SK-N-MC (cell line): ENCODE measurements at regions not wholly inside any gene's neighbourhood (a gene's known extent, or its start where the extent isn't known, plus 50 kb on each side); places are given as distances from the start of the nearest gene placed in this dataset.

Experiments used
- EZH2 ChIP-seq: fragments of 200-600 bp; sonication (generic); IDR thresholded peaks from one replicate; pipeline ENCODE4 v1.6.1; 2017; ENCODE audit warnings: antibody characterized with exemption
- FOXP2 ChIP-seq: optimal IDR thresholded peaks from 2 replicates; pipeline ENCODE3; 2011; ENCODE audit warnings: mild to moderate bottlenecking, moderate library complexity; ENCODE audit not compliant: insufficient read depth; ENCODE audit errors: extremely low read length, control extremely low read depth
- POLR2AphosphoS5 ChIP-seq: IDR thresholded peaks from 2 replicates; pipeline ENCODE4 v1.6.1; 2012; ENCODE audit warnings: mild to moderate bottlenecking, low read depth, low read length, borderline replicate concordance

DNA sequence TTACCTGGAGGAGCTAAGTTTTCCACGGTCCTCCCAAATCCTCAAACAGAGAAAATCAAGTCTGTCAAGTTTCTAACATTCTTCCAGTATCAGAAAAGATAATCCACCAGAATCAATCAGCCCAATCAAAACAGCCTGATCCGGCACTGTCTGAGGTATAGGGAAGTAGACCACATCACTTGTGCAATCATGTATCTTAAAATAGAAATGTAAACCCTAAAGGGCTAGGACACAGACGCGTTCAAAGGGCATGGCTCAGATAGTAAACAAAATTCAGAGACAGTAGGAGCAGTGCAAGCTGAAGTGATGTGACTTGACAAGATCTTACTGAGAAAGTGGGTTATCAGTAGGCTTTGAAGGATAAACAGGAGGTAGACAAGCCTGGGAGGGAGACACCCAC lies 252.4 kb upstream of the DAPK1 start:
- TF ChIP-seq EZH2 (no peak), POLR2AphosphoS5 (no peak), FOXP2 (no peak)
